ENCODE measurements at regions not wholly inside any gene's neighbourhood (a gene's known extent, or its start where the extent isn't known, plus 50 kb on each side); places are given as distances from the start of the nearest gene placed in this dataset.

GRCh38 chr14:71709987-71710386 lies 222.2 kb upstream of the RGS6 start:
- Histone ChIP-seq H3K36me3 (peaks cover 15% of the 10 kb centered on the region), H3K27ac (no peak overlapping the region), H3K4me1 (peaks cover 15% of the 10 kb centered on the region), H3K27me3 (no peaks in the 10 kb centered on the region), H3K9me3 (no peaks in the 10 kb centered on the region), H3K4me3 (no peak overlapping the region)
- no peak for ATAC-seq
- DNase-seq = no peak
- TF ChIP-seq CTCF (IDR thresholded peaks at IDR 0.05) = no peak
- intact Hi-C loops (cut with DNase I) = no loop called here

- H3K36me3 ChIP-seq = peaks cover 9% of the 10 kb centered on the region
- no peak for TF ChIP-seq CTCF (IDR thresholded peaks at IDR 0.05)
- H3K27ac ChIP-seq = no peak overlapping the region
These were observed 221.1 kb upstream of the RGS6 start for GRCh38 chr14:71711125-71711524.

GRCh38 chr14:71711619-71712018 lies 220.6 kb upstream of the RGS6 start:
- H3K27ac ChIP-seq = peak overlapping the region; percentile 12
- peak; percentile 72 for ATAC-seq
- DNase-seq = no peak
- H3K4me3 ChIP-seq = no peak overlapping the region
- H3K27me3 ChIP-seq = no peaks in the 10 kb centered on the region
- H3K36me3 ChIP-seq = peaks cover 9% of the 10 kb centered on the region
- H3K9me3 ChIP-seq = no peaks in the 10 kb centered on the region
- intact Hi-C loops (cut with DNase I) = no loop called here
- H3K4me1 ChIP-seq = peaks cover 15% of the 10 kb centered on the region
- TF ChIP-seq CTCF (IDR thresholded peaks at IDR 0.05) = no peak

More at GRCh38 chr14:71711125-71711524, 221.1 kb upstream of the RGS6 start:
- no peaks in the 10 kb centered on the region for H3K9me3 ChIP-seq
- H3K4me1 ChIP-seq = peaks cover 15% of the 10 kb centered on the region
- intact Hi-C loops (cut with DNase I) = no loop called here
- H3K4me3 ChIP-seq = no peak overlapping the region
- no peaks in the 10 kb centered on the region for H3K27me3 ChIP-seq
- no peak for ATAC-seq
- DNase-seq = no peak

GRCh38 chr14:71712478-71712877 lies 219.8 kb upstream of the RGS6 start:
- no peak overlapping the region for H3K27ac ChIP-seq
- H3K4me1 ChIP-seq = peaks cover 15% of the 10 kb centered on the region
- intact Hi-C loops (cut with DNase I) = no loop called here
- no peaks in the 10 kb centered on the region for H3K27me3 ChIP-seq
- H3K36me3 ChIP-seq = peaks cover 9% of the 10 kb centered on the region
- TF ChIP-seq CTCF (IDR thresholded peaks at IDR 0.05) = no peak
- DNase-seq = no peak
- H3K4me3 ChIP-seq = no peak overlapping the region
- H3K9me3 ChIP-seq = no peaks in the 10 kb centered on the region
- ATAC-seq = no peak

GRCh38 chr14:71713016-71713415 lies 219.2 kb upstream of the RGS6 start:
- Histone ChIP-seq H3K27me3 (no peaks in the 10 kb centered on the region), H3K4me3 (no peak overlapping the region), H3K4me1 (peaks cover 15% of the 10 kb centered on the region), H3K36me3 (peaks cover 9% of the 10 kb centered on the region), H3K27ac (no peak overlapping the region), H3K9me3 (no peaks in the 10 kb centered on the region)
- DNase-seq (no peak), ATAC-seq (no peak)
- intact Hi-C loops (cut with DNase I) = no loop called here
- TF ChIP-seq CTCF (IDR thresholded peaks at IDR 0.05) = no peak

- Histone ChIP-seq H3K27me3 (no peaks in the 10 kb centered on the region), H3K4me1 (peaks cover 15% of the 10 kb centered on the region), H3K36me3 (peaks cover 9% of the 10 kb centered on the region), H3K27ac (no peak overlapping the region), H3K9me3 (no peaks in the 10 kb centered on the region), H3K4me3 (no peak overlapping the region)
- no peak for TF ChIP-seq CTCF (IDR thresholded peaks at IDR 0.05)
- DNase-seq = no peak
- ATAC-seq = no peak
- intact Hi-C loops (cut with DNase I) = no loop called here
These were observed 218.8 kb upstream of the RGS6 start for GRCh38 chr14:71713451-71713850.

Measured in upper lobe of right lung (tissue), 1 donor.